WI38 (cell line): ENCODE measurements at regions not wholly inside any gene's neighbourhood (a gene's known extent, or its start where the extent isn't known, plus 50 kb on each side); places are given as distances from the start of the nearest gene placed in this dataset.

Source experiments
- H3K4me3 ChIP-seq: 2 replicates; pipeline ENCODE4 v1.5.1; 2011; ENCODE audit warnings: low read depth, mild to moderate bottlenecking, control low read depth, low read length
- TF ChIP-seq, protein P1 (sequence below): IDR thresholded peaks from 2 replicates; pipeline ENCODE4 v1.5.1; 2012; ENCODE audit warnings: low read depth, mild to moderate bottlenecking, control low read depth, low read length

DNA sequence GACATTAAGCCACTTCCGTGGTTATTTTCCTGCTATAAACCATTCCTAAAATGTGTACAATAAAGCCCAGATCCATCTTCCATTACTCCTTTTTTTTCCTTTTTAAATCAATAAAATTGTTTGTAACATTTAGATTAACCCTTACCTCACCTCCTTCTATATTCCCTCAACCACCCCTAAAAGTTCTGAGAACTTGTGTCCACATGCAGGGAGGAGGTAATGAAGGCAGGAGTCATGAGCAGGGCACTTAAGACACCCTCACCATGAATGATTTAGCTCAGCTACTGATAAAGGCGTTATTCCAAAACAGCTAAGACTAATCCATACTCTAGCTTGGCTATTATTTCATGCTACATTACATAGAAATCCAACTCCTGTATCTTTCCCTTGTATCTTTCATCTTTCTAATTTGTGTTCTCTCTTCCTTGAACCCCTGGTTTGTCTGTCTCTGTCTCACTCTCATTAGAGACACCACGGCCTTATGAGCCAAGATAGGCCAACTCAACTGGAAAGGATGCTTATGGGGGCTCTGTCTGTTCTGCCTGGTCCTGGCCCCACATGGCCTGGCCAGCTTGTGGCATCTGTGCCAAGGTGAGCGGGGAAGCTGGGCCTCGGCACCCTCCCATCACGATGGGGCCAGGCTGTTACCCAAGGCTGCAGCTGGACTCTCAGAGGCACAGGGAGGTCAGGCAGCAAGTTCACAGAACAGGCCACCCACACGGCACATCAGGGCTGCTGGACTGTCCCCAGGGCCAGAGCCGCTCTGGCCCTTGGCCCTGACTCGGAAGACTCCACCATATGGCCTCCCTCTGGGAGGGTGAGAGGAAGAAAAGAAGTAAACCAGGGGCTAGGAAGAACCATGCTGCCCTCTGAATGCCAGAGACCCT is 294.4 kb downstream of the SOX9 start:
- TF ChIP-seq, protein P1, sequence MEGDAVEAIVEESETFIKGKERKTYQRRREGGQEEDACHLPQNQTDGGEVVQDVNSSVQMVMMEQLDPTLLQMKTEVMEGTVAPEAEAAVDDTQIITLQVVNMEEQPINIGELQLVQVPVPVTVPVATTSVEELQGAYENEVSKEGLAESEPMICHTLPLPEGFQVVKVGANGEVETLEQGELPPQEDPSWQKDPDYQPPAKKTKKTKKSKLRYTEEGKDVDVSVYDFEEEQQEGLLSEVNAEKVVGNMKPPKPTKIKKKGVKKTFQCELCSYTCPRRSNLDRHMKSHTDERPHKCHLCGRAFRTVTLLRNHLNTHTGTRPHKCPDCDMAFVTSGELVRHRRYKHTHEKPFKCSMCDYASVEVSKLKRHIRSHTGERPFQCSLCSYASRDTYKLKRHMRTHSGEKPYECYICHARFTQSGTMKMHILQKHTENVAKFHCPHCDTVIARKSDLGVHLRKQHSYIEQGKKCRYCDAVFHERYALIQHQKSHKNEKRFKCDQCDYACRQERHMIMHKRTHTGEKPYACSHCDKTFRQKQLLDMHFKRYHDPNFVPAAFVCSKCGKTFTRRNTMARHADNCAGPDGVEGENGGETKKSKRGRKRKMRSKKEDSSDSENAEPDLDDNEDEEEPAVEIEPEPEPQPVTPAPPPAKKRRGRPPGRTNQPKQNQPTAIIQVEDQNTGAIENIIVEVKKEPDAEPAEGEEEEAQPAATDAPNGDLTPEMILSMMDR, result no peak
- H3K4me3 ChIP-seq, result no peak overlapping the region

DNA sequence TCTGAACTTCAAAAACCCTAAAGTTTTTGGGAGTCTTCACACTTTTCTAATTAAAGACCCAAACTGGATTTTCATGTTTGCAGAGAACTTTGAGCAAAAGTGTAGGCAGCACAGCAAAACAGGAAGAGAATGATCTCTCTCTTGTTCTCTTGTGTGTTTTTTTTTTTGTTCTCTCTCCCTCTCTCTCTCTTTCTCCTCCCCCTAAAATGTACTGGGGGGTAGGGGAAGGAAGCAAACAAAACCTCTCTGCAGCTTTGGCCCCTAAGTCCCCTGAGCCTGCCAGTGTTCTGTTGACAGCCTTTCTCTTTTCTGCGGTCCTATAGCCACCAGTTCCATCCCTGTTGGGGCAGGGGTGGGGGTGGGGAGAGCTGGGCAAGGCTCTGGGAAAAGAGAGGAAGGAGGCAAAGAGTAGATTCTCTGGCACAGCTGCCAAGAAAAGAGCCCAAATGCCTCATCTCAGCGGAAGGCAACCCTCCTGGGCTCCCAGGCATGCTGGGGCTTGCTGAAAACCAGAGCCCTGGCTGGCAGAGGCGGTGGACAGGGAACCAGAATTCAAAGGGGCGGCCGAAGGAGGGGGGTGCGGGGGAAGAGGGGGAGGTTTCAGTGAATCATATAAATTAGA is 295.3 kb downstream of the SOX9 start:
- no peak overlapping the region for H3K4me3 ChIP-seq
- TF ChIP-seq, protein P1, result no peak

DNA sequence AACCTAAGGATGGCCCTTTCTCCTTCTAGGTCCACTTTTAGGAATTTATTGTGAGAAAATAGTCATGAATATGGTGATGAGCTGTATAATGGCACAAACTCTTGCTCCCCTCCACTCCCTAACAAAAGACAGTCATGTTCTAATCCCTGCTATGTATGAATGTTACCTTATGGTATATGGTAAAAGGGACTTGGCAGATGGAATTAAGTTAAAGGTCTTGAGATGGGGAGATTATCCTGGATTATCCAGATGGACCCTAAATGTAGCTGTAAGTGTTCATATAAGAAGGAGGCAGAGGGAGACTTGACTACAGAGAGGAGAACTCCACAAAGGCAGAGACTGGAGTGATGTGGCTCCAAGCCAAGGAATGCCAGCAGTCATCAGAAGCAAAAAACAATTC is 296.1 kb downstream of the SOX9 start:
- TF ChIP-seq, protein P1, result no peak
- H3K4me3 ChIP-seq, result no peak overlapping the region

DNA sequence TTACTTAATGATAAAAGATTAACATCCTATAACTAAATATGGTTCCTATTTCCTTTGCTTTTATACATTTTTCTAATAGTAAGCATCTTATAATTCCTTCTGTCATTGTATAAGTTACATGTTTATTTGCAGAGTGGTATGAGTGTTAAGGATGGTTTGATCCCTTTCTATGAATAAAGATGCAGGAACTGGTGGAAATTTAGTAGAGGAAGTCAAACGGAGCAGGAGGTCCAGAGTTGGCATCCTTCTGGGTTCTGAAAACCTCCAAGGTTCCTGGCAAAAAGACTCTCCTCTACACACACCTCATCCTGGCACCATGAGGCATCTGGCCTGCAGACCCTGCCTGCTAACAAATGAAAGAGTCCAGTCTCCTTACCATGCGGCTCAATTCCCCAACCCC is 296.8 kb downstream of the SOX9 start:
- TF ChIP-seq, protein P1, result no peak
- H3K4me3 ChIP-seq, result no peak overlapping the region

DNA sequence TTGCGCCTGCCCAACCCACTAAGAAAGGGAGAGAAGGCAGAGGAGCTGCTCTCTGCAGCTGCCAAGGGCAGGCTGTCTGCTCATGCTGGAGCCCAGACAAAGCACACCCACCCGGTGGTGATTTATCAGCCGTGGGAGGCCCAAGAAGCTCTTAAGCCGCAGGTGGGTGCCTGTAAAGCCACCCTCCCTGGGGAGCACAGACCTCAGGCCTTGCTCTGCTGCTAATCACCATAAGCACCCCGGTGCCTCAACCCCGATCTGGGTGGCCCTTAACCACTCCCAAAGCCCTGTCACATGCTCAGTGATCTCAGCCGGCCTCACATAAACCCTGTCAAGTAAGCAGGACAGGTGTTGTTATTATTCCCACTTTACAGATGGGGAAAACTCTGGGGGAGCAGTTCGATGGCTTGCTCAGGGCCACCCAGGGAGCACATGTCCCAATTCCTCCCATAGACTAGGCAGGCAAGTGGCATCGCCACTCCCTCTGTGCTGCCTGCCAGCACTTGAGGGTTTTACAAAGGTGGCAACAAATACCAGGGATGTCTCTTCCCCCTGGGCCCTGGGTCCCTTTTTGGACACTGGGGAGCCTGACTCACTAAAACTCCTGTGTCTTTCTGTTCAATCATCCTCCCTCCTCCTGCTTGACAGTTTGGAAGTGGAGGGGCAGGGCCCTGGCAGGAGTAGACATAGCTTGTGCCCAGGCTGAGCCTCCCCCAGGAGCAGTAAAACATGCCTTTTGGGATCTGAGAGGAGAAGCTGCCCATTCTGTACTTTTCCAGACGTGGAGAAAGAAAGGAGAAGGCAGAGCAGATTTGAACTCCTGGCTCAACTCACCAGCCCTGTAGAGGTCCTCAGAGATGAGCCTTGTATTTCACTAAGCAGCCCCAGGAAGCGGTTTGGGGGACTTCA is 299.3 kb downstream of the SOX9 start:
- no peak overlapping the region for H3K4me3 ChIP-seq
- TF ChIP-seq, protein P1, result no peak

DNA sequence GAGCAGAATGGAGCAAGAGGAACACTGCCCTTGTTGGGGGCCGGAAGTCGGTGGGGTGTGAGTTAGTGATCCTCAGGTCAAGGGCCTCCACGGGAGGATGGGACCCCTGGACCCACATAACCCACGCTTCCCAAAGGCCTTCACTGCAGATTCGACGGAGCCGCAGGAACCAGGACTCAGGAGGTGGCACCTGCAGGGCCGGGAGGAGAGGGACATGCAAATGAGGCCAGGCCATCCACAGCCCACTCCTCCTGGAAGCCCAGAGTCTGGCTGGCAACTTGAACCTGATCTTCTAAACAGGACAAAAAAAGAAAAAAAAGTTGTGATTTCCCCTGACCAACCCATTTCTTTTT is 299.9 kb downstream of the SOX9 start:
- TF ChIP-seq, protein P1, result no peak
- H3K4me3 ChIP-seq, result no peak overlapping the region
